ENCODE measurements at regions not wholly inside any gene's neighbourhood (a gene's known extent, or its start where the extent isn't known, plus 50 kb on each side); places are given as distances from the start of the nearest gene placed in this dataset.

GRCh38 chr21:39022863-39023693, 160.2 kb downstream of the PSMG1 start:
- no peak for DNase-seq (ENCODE audit: low read depth in 3 of 3)

GRCh38 chr21:39022466-39022862, 160.8 kb downstream of the PSMG1 start:
- no peak for DNase-seq (ENCODE audit: low read depth in 3 of 3)

- no peak for DNase-seq (ENCODE audit: low read depth in 3 of 3)
Measured at GRCh38 chr21:39022035-39022434, 161.2 kb downstream of the PSMG1 start.

- DNase-seq (ENCODE audit: low read depth in 3 of 3): no peak
Measured at GRCh38 chr21:39021478-39021832, 161.8 kb downstream of the PSMG1 start.

- no peak for DNase-seq (ENCODE audit: low read depth in 3 of 3)
Measured at GRCh38 chr21:39020751-39021477, 162.3 kb downstream of the PSMG1 start.

- no peak for DNase-seq (ENCODE audit: low read depth in 3 of 3)
Measured at GRCh38 chr21:39018730-39019129, 164.5 kb downstream of the PSMG1 start.

- DNase-seq (ENCODE audit: low read depth in 3 of 3): no peak
Measured at GRCh38 chr21:39016740-39017315, 166.4 kb downstream of the PSMG1 start.

GRCh38 chr21:39014747-39015146, 168.5 kb downstream of the PSMG1 start:
- DNase-seq (ENCODE audit: low read depth in 3 of 3): no peak

- no peak for DNase-seq (ENCODE audit: low read depth in 3 of 3)
Measured at GRCh38 chr21:39012326-39013230, 170.7 kb downstream of the PSMG1 start.

GRCh38 chr21:39011911-39012310, 171.3 kb downstream of the PSMG1 start:
- no peak for DNase-seq (ENCODE audit: low read depth in 3 of 3)

GRCh38 chr21:39010629-39011404, 172.4 kb downstream of the PSMG1 start:
- no peak for DNase-seq (ENCODE audit: low read depth in 3 of 3)

GRCh38 chr21:39009587-39010225, 173.5 kb downstream of the PSMG1 start:
- no peak for DNase-seq (ENCODE audit: low read depth in 3 of 3)

- DNase-seq (ENCODE audit: low read depth in 3 of 3): no peak
Measured at GRCh38 chr21:39007985-39008384, 175.3 kb downstream of the PSMG1 start.

GRCh38 chr21:39007532-39007931, 175.7 kb downstream of the PSMG1 start:
- no peak for DNase-seq (ENCODE audit: low read depth in 3 of 3)

- DNase-seq (ENCODE audit: low read depth in 3 of 3): no peak
Measured at GRCh38 chr21:39006571-39007311, 176.5 kb downstream of the PSMG1 start.

GRCh38 chr21:39005502-39005787, 177.8 kb downstream of the PSMG1 start:
- no peak for DNase-seq (ENCODE audit: low read depth in 3 of 3)

GRCh38 chr21:39004634-39005501, 178.4 kb downstream of the PSMG1 start:
- no peak for DNase-seq (ENCODE audit: low read depth in 3 of 3)

- DNase-seq (ENCODE audit: low read depth in 3 of 3): no peak
Measured at GRCh38 chr21:39003982-39004633, 179.1 kb downstream of the PSMG1 start.

- no peak for DNase-seq (ENCODE audit: low read depth in 3 of 3)
Measured at GRCh38 chr21:39001341-39001740, 181.9 kb downstream of the PSMG1 start.
